ENCODE measurements at regions not wholly inside any gene's neighbourhood (a gene's known extent, or its start where the extent isn't known, plus 50 kb on each side); places are given as distances from the start of the nearest gene placed in this dataset.

DNA sequence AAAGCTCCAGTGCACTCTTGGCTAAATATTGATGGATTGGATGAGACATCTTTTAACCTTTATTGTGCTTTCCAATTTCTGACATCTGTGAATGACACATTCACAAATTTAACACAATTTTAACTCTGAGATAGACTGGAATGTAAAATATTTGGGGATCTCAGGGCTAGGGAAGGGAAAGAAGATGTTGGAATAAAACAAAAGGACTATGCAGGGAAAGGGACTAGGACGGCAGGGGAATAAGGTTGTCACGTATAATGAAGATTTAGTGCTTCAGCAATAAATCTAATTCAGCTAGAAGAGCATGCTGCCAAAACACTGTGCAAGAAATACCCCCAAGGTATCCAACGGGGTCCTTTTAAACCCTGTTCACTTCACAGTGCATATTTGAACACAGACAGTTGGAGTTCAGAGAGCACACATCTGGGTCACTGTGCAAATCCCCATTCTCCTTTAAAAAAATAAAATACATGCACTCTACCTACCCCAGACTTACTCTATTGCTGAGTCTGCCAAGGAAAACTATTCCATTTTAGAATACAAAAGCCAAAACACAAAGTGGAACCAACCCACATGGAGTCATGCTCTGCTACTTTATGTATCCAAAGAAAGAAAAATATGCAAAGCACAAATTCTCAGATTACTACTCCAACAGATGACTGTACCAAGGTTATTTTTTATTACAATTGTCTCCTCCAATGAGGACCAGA is 151.0 kb upstream of the RSPO3 start:
- no peak for TF ChIP-seq ZNF423 (CRISPR knock-in tag; IDR thresholded peaks at IDR 0.05)
- TF ChIP-seq, protein P1, sequence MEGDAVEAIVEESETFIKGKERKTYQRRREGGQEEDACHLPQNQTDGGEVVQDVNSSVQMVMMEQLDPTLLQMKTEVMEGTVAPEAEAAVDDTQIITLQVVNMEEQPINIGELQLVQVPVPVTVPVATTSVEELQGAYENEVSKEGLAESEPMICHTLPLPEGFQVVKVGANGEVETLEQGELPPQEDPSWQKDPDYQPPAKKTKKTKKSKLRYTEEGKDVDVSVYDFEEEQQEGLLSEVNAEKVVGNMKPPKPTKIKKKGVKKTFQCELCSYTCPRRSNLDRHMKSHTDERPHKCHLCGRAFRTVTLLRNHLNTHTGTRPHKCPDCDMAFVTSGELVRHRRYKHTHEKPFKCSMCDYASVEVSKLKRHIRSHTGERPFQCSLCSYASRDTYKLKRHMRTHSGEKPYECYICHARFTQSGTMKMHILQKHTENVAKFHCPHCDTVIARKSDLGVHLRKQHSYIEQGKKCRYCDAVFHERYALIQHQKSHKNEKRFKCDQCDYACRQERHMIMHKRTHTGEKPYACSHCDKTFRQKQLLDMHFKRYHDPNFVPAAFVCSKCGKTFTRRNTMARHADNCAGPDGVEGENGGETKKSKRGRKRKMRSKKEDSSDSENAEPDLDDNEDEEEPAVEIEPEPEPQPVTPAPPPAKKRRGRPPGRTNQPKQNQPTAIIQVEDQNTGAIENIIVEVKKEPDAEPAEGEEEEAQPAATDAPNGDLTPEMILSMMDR (IDR thresholded peaks at IDR 0.05): no peak
- TF ChIP-seq, protein P2, sequence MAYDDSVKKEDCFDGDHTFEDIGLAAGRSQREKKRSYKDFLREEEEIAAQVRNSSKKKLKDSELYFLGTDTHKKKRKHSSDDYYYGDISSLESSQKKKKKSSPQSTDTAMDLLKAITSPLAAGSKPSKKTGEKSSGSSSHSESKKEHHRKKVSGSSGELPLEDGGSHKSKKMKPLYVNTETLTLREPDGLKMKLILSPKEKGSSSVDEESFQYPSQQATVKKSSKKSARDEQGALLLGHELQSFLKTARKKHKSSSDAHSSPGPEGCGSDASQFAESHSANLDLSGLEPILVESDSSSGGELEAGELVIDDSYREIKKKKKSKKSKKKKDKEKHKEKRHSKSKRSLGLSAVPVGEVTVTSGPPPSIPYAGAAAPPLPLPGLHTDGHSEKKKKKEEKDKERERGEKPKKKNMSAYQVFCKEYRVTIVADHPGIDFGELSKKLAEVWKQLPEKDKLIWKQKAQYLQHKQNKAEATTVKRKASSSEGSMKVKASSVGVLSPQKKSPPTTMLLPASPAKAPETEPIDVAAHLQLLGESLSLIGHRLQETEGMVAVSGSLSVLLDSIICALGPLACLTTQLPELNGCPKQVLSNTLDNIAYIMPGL (CRISPR knock-in tag; IDR thresholded peaks at IDR 0.05): no peak
- TF ChIP-seq, protein P3, sequence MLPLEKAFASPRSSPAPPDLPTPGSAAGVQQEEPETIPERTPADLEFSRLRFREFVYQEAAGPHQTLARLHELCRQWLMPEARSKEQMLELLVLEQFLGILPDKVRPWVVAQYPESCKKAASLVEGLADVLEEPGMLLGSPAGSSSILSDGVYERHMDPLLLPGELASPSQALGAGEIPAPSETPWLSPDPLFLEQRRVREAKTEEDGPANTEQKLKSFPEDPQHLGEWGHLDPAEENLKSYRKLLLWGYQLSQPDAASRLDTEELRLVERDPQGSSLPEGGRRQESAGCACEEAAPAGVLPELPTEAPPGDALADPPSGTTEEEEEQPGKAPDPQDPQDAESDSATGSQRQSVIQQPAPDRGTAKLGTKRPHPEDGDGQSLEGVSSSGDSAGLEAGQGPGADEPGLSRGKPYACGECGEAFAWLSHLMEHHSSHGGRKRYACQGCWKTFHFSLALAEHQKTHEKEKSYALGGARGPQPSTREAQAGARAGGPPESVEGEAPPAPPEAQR (CRISPR knock-in tag; IDR thresholded peaks at IDR 0.05): no peak
- TF ChIP-seq FOXK1 (CRISPR knock-in tag; IDR thresholded peaks at IDR 0.05): no peak
- no peak for TF ChIP-seq KAT7 (CRISPR knock-in tag; IDR thresholded peaks at IDR 0.05; ENCODE audit: borderline replicate concordance)
- TF ChIP-seq, protein P4, sequence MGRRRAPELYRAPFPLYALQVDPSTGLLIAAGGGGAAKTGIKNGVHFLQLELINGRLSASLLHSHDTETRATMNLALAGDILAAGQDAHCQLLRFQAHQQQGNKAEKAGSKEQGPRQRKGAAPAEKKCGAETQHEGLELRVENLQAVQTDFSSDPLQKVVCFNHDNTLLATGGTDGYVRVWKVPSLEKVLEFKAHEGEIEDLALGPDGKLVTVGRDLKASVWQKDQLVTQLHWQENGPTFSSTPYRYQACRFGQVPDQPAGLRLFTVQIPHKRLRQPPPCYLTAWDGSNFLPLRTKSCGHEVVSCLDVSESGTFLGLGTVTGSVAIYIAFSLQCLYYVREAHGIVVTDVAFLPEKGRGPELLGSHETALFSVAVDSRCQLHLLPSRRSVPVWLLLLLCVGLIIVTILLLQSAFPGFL (CRISPR knock-in tag; IDR thresholded peaks at IDR 0.05; ENCODE audit: borderline replicate concordance): no peak
- no peak for TF ChIP-seq CREM (CRISPR knock-in tag; IDR thresholded peaks at IDR 0.05)
- TF ChIP-seq, protein P5, sequence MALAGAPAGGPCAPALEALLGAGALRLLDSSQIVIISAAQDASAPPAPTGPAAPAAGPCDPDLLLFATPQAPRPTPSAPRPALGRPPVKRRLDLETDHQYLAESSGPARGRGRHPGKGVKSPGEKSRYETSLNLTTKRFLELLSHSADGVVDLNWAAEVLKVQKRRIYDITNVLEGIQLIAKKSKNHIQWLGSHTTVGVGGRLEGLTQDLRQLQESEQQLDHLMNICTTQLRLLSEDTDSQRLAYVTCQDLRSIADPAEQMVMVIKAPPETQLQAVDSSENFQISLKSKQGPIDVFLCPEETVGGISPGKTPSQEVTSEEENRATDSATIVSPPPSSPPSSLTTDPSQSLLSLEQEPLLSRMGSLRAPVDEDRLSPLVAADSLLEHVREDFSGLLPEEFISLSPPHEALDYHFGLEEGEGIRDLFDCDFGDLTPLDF (CRISPR knock-in tag; IDR thresholded peaks at IDR 0.05): no peak
- TF ChIP-seq GRHL2 (CRISPR knock-in tag; IDR thresholded peaks at IDR 0.05; ENCODE audit: insufficient replicate concordance, severe bottlenecking): no peak
- no peak for TF ChIP-seq NR3C1 (CRISPR knock-in tag; conservative IDR thresholded peaks at IDR 0.05; ENCODE audit: low read depth)

Measured in WTC11 (cell line).